RWPE2 (cell line): ENCODE measurements at regions not wholly inside any gene's neighbourhood (a gene's known extent, or its start where the extent isn't known, plus 50 kb on each side); places are given as distances from the start of the nearest gene placed in this dataset.

Experiments
- ATAC-seq: fragments of 200-7000 bp; cut with Tn5 transposase; 3 replicates; pipeline ENCODE4 v1.9.1; 2021; ENCODE audit warnings: low read depth
- DNase-seq: peaks from one replicate; pipeline ENCODE4 v3.0.0-alpha.2; 2020; ENCODE audit warnings: low spot score
- H3K27ac ChIP-seq: fragments of 450-650 bp; 2 replicates; pipeline ENCODE4 v1.5.1; 2017; ENCODE audit warnings: mild to moderate bottlenecking; ENCODE audit not compliant: poor library complexity, severe bottlenecking
- H3K27me3 ChIP-seq: fragments of 250-450 bp; sonication (Bioruptor Pico); 2 replicates; pipeline ENCODE4 v1.5.1; 2021; ENCODE audit warnings: mild to moderate bottlenecking, moderate library complexity; ENCODE audit not compliant: insufficient read depth, poor library complexity, severe bottlenecking
- H3K36me3 ChIP-seq: fragments of 250-450 bp; sonication (Bioruptor Pico); 2 replicates; pipeline ENCODE4 v1.5.1; 2020; ENCODE audit warnings: low read depth, mild to moderate bottlenecking, moderate library complexity
- H3K4me1 ChIP-seq: fragments of 250-450 bp; sonication (Bioruptor Pico); 2 replicates; pipeline ENCODE4 v1.5.1; 2021; ENCODE audit warnings: mild to moderate bottlenecking, moderate library complexity; ENCODE audit not compliant: insufficient read depth, poor library complexity, severe bottlenecking
- H3K4me3 ChIP-seq: fragments of 250-450 bp; sonication (Bioruptor Pico); 2 replicates; pipeline ENCODE4 v1.5.1; 2021; ENCODE audit warnings: mild to moderate bottlenecking, moderate library complexity; ENCODE audit not compliant: severe bottlenecking
- H3K9me3 ChIP-seq: fragments of 250-450 bp; sonication (Bioruptor Pico); 2 replicates; pipeline ENCODE4 v1.5.1; 2021; ENCODE audit warnings: mild to moderate bottlenecking, moderate library complexity; ENCODE audit not compliant: severe bottlenecking
- CTCF ChIP-seq: fragments of 450-650 bp; IDR thresholded peaks from one replicate; pipeline ENCODE4 v1.5.1; 2017; ENCODE audit warnings: mild to moderate bottlenecking, moderate library complexity; ENCODE audit not compliant: poor library complexity, severe bottlenecking

- TF ChIP-seq CTCF: no peak
- no peaks in the 10 kb centered on the region for H3K9me3 ChIP-seq
- no peak overlapping the region for H3K27ac ChIP-seq
- no peaks in the 10 kb centered on the region for H3K36me3 ChIP-seq
- DNase-seq (no peak), ATAC-seq (no peak)
- H3K4me1 ChIP-seq: no peaks in the 10 kb centered on the region
- no peak overlapping the region for H3K4me3 ChIP-seq
- H3K27me3 ChIP-seq: no peaks in the 10 kb centered on the region
Observed at GRCh38 chr2:103469800-103470199, 708.0 kb downstream of the TMEM182 start.

GRCh38 chr2:103484906-103485305 is 723.1 kb downstream of the TMEM182 start:
- ATAC-seq (no peak), DNase-seq (no peak)
- Histone ChIP-seq H3K4me1 (no peaks in the 10 kb centered on the region), H3K36me3 (no peaks in the 10 kb centered on the region), H3K9me3 (no peaks in the 10 kb centered on the region), H3K27me3 (peaks cover 3% of the 10 kb centered on the region), H3K27ac (no peak overlapping the region), H3K4me3 (no peak overlapping the region)
- no peak for TF ChIP-seq CTCF

- Histone ChIP-seq H3K9me3 (no peaks in the 10 kb centered on the region), H3K27ac (no peak overlapping the region), H3K36me3 (no peaks in the 10 kb centered on the region), H3K27me3 (no peaks in the 10 kb centered on the region), H3K4me3 (no peak overlapping the region), H3K4me1 (no peaks in the 10 kb centered on the region)
- ATAC-seq (no peak), DNase-seq (no peak)
- no peak for TF ChIP-seq CTCF
Observed at GRCh38 chr2:103496850-103497249, 735.0 kb downstream of the TMEM182 start.

- H3K4me3 ChIP-seq: no peak overlapping the region
- ATAC-seq (no peak), DNase-seq (no peak)
- no peaks in the 10 kb centered on the region for H3K27me3 ChIP-seq
- no peak for TF ChIP-seq CTCF
- H3K36me3 ChIP-seq: no peaks in the 10 kb centered on the region
- H3K9me3 ChIP-seq: no peaks in the 10 kb centered on the region
- no peaks in the 10 kb centered on the region for H3K4me1 ChIP-seq
- no peak overlapping the region for H3K27ac ChIP-seq
Observed at GRCh38 chr2:103506812-103507211, 745.0 kb downstream of the TMEM182 start.

- DNase-seq (no peak), ATAC-seq (no peak)
- H3K4me3 ChIP-seq: no peak overlapping the region
- H3K27ac ChIP-seq: no peak overlapping the region
- no peaks in the 10 kb centered on the region for H3K9me3 ChIP-seq
- no peaks in the 10 kb centered on the region for H3K4me1 ChIP-seq
- no peak for TF ChIP-seq CTCF
- H3K27me3 ChIP-seq: no peaks in the 10 kb centered on the region
- H3K36me3 ChIP-seq: no peaks in the 10 kb centered on the region
Observed at GRCh38 chr2:103512442-103512841, 750.6 kb downstream of the TMEM182 start.
